ENCODE measurements at regions not wholly inside any gene's neighbourhood (a gene's known extent, or its start where the extent isn't known, plus 50 kb on each side); places are given as distances from the start of the nearest gene placed in this dataset.
A peak's percentile ranks its signal among the peaks of the same experiment; 100 is the strongest.
"Not testable (repeated sequence)": the region's sequence is repeated elsewhere in the genome, so short reads cannot be mapped to it uniquely, and the experiment has no call there.

GRCh38 chr3:164096352-164096751, 981.9 kb downstream of the SI start:
- no peak for DNase-seq (ENCODE audit: low spot score)

- no peak for DNase-seq (ENCODE audit: low spot score)
Measured at GRCh38 chr3:164095949-164096348, 982.3 kb downstream of the SI start.

GRCh38 chr3:164095279-164095678, 983.0 kb downstream of the SI start:
- DNase-seq (ENCODE audit: low spot score): no peak

- DNase-seq (ENCODE audit: low spot score): peak; percentile 25
Measured at GRCh38 chr3:164094546-164094945, 983.8 kb downstream of the SI start.

DNA sequence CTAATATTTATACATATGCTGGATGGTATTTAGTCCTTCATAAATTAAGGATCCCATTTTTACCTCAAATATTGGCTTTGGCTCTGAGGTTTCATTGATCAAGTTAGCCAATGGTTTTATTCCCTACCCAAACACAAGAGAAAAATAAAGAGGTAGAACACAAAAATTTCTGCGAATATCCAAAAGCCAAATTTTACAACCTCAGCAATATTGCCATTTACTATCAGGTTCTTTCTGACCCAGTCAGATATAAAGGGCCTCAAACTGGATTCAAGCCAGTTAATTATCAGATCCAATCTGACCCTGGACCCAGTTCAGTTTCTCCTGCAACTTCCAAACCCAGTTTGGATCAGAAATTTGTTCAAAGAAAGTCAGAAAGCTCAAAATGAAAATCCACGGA, 998.1 kb downstream of the SI start:
- DNase-seq (ENCODE audit: low spot score): no peak

- DNase-seq (ENCODE audit: low spot score): no peak
Measured at GRCh38 chr3:164064298-164064697, 1014.0 kb downstream of the SI start.

DNA sequence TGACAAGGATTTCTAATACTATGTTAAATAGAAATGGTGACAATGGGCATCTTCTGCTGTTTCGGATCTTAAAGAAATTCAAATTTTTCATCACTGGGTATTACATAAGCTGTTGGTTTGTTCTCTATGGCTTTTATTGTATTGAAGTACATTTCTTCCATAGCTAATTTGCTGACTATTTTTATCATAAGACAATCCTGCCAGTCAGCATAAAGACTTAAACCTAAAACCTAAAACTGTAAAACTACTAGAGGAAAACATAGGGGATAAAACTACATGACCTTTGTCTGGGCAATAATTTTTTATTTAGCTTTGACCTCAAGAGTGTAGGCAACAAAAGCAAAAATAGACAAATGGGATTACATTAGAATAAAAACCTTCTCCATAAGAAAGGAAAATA, 1017.4 kb downstream of the SI start:
- DNase-seq (ENCODE audit: low spot score): no peak

DNA sequence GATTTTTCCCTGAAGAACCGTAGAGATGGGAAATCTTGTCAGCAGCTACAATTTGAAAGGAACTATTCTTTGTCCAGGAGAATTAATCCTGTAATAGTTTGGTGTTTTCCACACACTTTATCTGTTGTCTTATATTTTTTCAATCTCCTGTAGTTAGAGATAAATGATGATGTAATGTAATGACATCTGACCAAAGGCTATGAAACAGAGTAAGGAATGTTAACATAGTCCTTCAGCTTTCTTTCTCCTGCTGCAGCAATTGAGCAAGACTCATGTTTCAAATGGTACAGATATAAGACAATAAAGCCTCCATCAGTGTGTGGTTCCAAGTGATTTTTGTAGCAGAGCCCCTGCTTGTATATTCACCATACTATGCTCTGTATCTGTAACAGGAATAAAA, 1028.4 kb downstream of the SI start:
- no peak for DNase-seq (ENCODE audit: low spot score)

DNA sequence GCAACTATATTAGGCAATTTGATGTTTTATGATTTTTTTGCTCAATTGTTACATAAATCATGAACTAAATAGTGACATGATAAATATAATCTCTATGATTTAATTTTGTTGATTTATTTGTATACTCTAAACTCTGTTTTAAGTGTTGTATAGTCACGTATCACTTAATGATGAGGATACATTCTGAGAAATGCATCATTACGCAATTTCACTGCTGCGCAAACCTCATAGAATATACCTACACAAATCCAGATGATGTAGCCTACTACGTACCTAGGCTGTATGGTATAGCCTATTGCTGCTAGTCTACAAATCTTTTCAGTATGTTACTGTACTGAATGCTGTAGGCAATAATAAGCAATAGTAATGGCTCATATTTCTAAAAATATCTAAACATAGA, 1029.8 kb downstream of the SI start:
- no peak for DNase-seq (ENCODE audit: low spot score)

DNA sequence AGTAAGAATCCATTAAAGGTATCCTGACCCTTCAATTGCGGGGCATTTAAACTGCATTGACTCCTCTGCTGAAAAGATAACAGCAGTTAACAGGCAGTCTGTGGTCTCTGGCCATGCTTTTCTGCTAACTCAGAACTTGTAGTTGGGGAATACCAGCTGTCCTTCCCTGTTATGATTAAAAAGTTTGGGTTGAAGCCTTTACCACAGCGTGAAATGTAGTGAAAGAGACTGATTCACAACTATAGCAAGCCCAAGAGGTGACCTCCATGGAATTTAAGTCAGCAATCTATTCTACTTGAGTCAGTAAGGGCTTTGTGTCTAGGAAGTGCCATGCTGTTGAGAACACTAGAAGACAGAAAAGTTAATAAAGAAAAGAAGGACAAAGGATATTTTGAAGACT, 1037.3 kb downstream of the SI start:
- no peak for DNase-seq (ENCODE audit: low spot score)

- no peak for DNase-seq (ENCODE audit: low spot score)
Measured at GRCh38 chr3:164030194-164030593, 1048.1 kb downstream of the SI start.

DNA sequence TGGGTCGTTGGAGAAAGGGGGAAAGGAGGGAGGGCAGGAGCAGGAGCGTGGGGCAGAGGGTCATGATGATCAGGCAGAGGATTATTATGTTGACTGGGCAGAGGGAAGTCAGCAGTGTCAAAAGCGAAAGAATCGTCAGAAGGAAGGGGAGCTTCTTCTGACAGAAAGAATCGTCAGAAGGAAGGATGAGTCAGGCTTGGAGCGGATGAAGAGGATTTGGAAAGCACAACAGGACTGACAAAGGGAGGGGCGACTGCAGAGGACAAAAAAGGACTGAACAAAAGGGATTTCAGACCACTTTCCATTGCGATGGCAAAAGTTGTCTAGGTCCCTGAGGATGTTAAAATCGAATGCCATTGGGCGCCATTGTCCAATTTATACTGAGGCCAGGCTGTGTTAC, 1053.5 kb downstream of the SI start:
- DNase-seq (ENCODE audit: low spot score): no peak

DNA sequence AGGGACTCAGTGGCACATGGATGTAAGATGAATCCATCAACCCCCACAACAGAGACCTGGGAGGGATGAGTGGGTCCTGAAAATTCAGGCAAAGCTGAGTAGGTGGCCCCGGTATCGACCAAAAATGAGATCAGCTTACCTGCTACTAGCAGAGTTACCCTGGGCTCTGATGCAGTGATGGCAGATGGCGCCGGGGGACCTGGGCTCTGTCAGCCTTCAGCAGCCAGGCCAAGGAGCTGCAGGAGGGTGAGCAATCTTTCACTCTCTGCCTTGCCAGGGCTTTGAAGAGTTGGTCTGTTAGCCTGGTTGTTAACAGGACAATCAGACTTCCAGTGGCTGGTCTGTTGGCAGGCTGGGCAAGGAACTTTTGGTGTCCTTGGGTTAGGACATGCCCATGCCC, 1054.8 kb downstream of the SI start:
- DNase-seq (ENCODE audit: low spot score): no peak

- no peak for DNase-seq (ENCODE audit: low spot score)
Measured at GRCh38 chr3:164018500-164018899, 1059.8 kb downstream of the SI start.

DNA sequence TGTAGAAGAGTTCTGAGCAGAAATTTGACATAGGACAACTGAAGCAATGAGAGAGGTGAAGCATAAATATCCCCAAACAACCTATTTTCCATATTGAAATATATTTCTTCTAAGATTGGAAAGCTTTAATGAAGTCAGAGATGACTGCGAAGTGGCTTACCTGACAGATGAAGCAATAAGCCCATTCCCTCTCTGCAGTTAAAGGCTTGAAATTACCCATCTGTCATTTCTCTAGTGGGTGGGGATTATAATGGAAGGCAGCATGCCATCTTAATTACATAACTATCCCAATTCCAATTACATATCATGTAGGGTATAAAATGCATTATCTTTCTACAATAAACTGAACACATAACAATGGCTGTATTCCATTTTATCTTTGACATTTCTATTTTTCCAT, 1070.5 kb downstream of the SI start:
- no peak for DNase-seq (ENCODE audit: low spot score)

GRCh38 chr3:164004205-164004604, 1074.1 kb downstream of the SI start:
- no peak for DNase-seq (ENCODE audit: low spot score)

DNA sequence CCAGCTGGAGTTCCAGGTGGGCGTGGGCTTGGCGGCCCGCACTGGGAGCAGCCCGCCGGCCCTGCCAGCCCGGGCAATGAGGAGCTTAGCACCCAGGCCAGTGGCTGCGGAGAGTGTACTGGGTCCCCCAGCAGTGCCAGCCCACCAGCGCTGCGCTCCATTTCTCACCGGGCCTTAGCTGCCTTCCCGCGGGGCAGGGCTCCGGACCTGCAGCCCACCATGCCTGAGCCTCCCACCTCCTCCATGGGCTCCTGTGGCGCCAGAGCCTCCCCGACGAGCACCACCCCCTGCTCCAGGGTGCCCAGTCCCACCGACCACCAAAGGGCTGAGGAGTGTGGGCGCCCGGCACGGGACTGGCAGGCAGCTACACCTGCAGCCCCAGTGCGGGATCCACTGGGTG, 1075.3 kb downstream of the SI start:
- DNase-seq (ENCODE audit: low spot score): not testable (repeated sequence)

GRCh38 chr3:163983940-163984339, 1094.4 kb downstream of the SI start:
- no peak for DNase-seq (ENCODE audit: low spot score)

- peak; percentile 62 for DNase-seq (ENCODE audit: low spot score)
Measured at GRCh38 chr3:163971861-163972260, 1106.4 kb downstream of the SI start.

DNA sequence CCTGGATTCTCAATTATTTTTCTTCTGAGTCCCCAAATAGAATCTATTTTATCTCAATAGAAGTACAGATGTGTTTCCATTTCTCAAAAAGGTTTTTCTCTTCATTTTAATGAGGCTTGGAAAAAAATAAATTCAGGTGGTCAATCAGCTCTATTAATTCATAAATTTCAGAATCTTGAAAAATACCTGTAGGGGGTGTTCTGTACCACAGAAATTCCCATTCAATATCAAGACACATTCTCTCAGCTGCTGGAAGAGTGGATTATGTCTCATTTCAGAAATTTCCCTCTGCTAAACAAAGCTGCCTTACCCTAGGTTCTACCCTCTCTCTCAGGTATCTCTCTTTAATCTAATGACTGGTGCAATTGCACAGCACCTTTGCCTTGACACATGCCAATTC, 1121.2 kb downstream of the SI start:
- DNase-seq (ENCODE audit: low spot score): no peak

- DNase-seq (ENCODE audit: low spot score): no peak
Measured at GRCh38 chr3:163953526-163953925, 1124.8 kb downstream of the SI start.

DNA sequence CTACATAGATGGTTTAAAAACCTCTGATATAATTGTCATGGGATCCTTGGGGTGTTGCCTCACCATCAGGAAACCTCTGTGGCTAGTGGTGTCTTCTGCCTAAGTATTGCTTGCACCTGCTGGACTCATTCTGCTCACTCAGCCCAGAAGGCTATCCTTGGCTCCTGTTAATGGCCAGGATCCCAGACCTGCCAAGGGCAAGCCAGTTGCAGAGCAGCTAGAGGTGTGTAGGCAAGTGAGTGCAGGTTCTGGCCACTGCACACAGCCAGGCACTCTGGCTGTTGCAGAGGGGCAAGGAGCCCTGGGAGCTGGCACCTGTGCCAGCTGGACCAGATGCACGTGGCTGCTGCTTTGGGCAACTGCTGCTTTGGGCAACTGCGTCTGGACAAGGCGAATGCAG, 1125.8 kb downstream of the SI start:
- no peak for DNase-seq (ENCODE audit: low spot score)

DNA sequence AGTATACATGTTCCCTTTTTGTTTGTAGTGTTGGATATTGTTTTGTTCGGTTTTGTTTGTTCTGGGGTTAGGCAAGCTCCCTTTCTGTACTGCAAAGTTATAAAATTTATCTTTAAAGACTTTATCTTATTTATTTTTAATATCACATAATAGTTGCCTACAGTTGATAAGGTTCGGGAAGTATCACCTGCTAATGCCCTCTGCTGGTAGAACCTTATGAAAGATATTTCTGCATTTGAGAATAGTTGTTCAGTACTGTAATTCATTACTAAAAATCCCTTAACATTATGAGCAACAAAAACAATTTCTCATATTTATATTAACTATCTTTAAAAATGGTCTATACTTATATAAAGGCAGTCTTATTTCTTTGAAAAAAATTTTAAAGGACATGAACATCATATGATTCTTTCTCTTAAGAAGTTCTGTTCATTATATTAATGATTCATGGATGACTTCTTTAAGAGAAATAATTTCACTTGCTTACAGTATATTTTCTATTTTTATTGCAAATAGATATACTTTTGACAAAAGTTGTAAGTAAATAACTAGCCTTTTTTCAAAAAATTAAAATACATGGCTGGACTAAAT, 1126.8 kb downstream of the SI start:
- peak; percentile 30 for DNase-seq (ENCODE audit: low spot score)

DNA sequence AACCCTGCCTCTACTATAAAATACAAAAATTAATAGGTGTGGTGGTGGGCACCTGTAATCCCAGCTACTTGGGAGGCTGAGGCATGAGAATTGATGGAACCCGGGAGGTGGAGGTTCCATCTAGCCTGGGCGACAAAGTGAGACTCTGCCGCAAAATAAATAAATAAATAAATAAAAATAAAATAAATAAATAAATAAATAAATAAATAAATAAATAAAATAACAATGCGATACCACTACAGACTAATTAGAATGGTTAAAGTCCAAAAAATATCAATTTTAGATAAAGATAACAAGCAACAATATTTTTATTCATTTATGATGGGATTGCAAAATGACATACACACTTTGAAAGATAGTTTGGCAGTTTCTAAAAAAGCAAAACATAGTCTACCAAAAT, 1131.5 kb downstream of the SI start:
- DNase-seq (ENCODE audit: low spot score): no peak

DNA sequence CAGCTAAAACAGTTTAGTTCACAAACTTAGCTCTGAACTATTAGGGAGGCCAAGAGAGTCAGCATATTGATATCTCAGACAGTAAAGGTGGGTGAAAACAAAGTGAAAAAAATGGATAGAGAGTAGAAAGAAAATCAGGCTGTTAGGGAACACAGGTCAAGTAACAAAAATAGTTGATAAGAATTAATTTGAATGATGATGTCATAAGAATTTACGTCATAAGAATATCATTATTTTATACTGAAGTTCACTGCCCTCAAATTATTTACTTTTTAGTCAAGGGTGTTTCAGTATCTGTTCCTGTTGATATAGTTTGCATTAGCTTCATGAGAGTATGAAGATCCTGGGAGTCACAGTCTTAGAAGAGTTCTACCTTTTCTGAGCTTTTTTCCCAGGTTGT, 1134.6 kb downstream of the SI start:
- DNase-seq (ENCODE audit: low spot score): no peak

All from RKO (cell line).